Mesothelial cell of epicardium (in vitro differentiated cells): ENCODE measurements at regions not wholly inside any gene's neighbourhood (a gene's known extent, or its start where the extent isn't known, plus 50 kb on each side); places are given as distances from the start of the nearest gene placed in this dataset.

ENCODE experiments used
- DNase-seq, 2 experiments: peaks; one replicate each; pipeline ENCODE4 v3.0.0; 2021; ENCODE audit warnings: low spot score in 2 of 2; ENCODE audit not compliant: unreplicated experiment in 2 of 2
- H3K27ac Mint-ChIP-seq: 2 replicates; pipeline ENCODE4 v1.8.0; 2021; ENCODE audit warnings: mixed read lengths
- H3K27me3 Mint-ChIP-seq: 2 replicates; pipeline ENCODE4 v1.8.0; 2021; ENCODE audit warnings: low read depth, mixed read lengths
- H3K36me3 Mint-ChIP-seq: 2 replicates; pipeline ENCODE4 v1.8.0; 2021; ENCODE audit warnings: mixed read lengths
- H3K4me1 Mint-ChIP-seq: 2 replicates; pipeline ENCODE4 v1.8.0; 2021; ENCODE audit warnings: mixed read lengths
- H3K4me3 Mint-ChIP-seq: 2 replicates; pipeline ENCODE4 v1.8.0; 2021; ENCODE audit warnings: mild to moderate bottlenecking, moderate library complexity, mixed read lengths
- H3K9me3 Mint-ChIP-seq: 2 replicates; pipeline ENCODE4 v1.8.0; 2021; ENCODE audit warnings: mixed read lengths
- CTCF ChIP-seq: fragments of 200-600 bp; sonication (generic); IDR thresholded peaks from one replicate; pipeline ENCODE4 v1.5.0; 2021; ENCODE audit warnings: antibody characterized with exemption; ENCODE audit not compliant: unreplicated experiment

DNA sequence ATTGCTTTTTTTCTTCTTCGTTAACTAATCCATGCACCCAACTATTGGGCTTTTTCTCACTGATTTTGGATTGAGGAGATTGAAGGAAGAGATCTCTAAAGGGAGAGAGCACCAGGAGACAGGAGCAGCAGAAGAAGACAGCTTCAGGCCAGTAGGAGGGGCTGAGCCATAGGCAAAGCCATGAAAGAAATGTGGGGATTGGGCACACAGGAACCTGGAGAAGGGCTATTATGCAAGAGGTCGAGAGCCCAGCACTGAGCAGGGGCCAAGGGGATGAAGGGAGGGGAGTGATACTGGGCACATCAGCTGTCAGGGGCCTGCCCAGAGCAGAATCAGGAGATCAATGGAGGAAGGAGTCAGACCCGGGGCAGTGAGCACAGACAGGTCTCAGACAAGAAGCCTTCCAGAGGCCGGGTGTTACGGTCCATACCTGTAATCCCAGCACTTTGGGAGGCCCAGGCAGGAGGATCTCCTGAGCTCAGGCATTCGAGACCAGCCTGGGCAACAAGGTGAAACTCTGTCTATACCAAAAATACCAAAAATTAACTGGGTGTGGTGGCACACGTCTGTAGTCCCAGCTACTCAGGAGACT lies 140.9 kb downstream of the BCOR start:
- no peak for DNase-seq
- Mint-ChIP-seq H3K9me3 (peaks cover 7% of the 10 kb centered on the region), H3K27ac (no peak overlapping the region), H3K27me3 (no peaks in the 10 kb centered on the region), H3K4me1 (peaks cover 11% of the 10 kb centered on the region), H3K4me3 (no peak overlapping the region), H3K36me3 (no peaks in the 10 kb centered on the region)
- no peak for TF ChIP-seq CTCF

DNA sequence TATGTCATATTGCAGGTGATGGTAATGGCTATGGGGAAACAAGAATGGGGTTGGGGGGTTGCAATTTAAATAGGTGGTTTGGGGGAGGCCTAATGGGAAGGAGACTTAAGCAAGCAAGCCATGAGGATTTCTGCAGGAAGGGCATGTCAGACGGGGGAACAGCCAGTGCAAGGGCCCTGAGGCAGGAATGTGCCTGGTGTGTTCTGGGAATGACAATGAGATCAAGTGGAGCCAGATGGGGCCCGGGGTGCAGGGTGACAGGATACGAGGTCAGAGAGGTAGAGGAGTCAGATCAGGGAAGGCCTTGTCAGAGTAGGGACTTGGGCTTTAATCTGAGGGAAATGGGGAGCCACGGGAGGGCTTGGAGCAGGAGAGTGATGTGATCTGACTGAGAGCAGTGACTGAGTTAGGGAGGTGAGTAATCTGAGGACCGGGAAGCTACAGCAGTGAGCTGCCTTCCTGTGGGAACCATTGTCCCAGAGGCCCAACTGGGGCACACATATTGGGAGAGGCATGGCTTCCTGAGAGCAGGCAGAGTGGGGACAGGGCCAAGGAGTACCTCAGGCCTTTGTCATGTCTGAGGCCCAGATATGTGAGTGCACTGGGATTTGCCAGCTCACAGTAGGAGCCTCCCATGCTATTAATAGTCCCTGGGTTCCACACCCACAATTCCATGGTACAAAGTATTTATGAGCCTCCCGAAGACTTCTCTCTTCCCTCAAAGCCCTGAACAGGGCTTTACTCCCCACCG lies 139.8 kb downstream of the BCOR start:
- no peak overlapping the region for H3K27ac Mint-ChIP-seq
- no peak for TF ChIP-seq CTCF
- H3K36me3 Mint-ChIP-seq: no peaks in the 10 kb centered on the region
- H3K27me3 Mint-ChIP-seq: no peaks in the 10 kb centered on the region
- DNase-seq: no peak
- H3K4me1 Mint-ChIP-seq: peaks cover 11% of the 10 kb centered on the region
- H3K4me3 Mint-ChIP-seq: no peak overlapping the region
- H3K9me3 Mint-ChIP-seq: peaks cover 11% of the 10 kb centered on the region

DNA sequence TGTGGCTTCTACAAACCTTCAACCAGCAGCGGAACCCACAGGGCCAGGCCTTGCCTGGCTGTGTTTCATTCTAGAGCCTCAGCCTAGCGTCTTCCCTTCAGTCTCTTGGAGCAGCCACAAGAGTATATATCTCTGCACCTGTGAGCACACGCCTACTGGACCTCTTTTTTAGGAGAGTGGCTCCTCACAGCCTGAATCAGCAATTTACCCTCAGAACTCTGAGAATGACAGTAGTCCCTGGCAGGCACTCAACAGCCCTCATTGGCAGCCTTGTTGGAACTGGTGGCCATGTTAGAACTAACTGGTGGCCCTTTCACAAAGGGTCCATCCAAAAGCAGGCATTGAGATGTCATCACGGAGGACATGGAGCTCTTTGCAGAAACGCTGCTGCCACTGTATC lies 138.9 kb downstream of the BCOR start:
- TF ChIP-seq CTCF: no peak
- no peak for DNase-seq
- Mint-ChIP-seq H3K4me3 (no peak overlapping the region), H3K27ac (no peak overlapping the region), H3K36me3 (no peaks in the 10 kb centered on the region), H3K4me1 (peaks cover 9% of the 10 kb centered on the region), H3K9me3 (peaks cover 20% of the 10 kb centered on the region), H3K27me3 (no peaks in the 10 kb centered on the region)

DNA sequence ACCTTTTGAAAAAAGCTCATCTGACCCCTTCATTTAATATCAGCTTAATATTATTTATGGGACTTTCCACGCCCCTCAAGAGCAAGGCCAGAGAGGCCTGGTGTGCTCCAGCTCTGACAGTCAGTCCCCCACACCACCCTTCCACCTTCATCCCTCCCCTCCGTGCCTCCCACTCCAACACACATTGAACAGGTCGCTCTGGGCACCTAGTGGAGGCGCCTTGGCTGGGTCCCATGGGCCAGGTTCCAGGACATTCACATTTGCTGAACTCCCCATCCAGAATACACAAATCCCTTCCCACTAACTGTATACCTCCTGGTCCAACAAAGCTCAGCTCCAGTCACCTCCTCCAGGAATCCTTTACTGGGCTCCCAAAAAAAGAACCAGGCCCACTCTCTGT lies 137.5 kb downstream of the BCOR start:
- Mint-ChIP-seq H3K9me3 (peaks cover 30% of the 10 kb centered on the region), H3K4me1 (peaks cover 2% of the 10 kb centered on the region), H3K36me3 (no peaks in the 10 kb centered on the region), H3K27ac (no peak overlapping the region), H3K4me3 (no peak overlapping the region), H3K27me3 (no peaks in the 10 kb centered on the region)
- TF ChIP-seq CTCF: no peak
- DNase-seq: no peak

GRCh38 chrX:39961441-39961840 lies 136.3 kb downstream of the BCOR start:
- Mint-ChIP-seq H3K27me3 (no peaks in the 10 kb centered on the region), H3K9me3 (peaks cover 32% of the 10 kb centered on the region), H3K4me3 (no peak overlapping the region), H3K36me3 (no peaks in the 10 kb centered on the region), H3K4me1 (no peaks in the 10 kb centered on the region), H3K27ac (no peak overlapping the region)
- TF ChIP-seq CTCF: no peak
- DNase-seq: no peak
